ENCODE measurements at regions not wholly inside any gene's neighbourhood (a gene's known extent, or its start where the extent isn't known, plus 50 kb on each side); places are given as distances from the start of the nearest gene placed in this dataset.

GRCh38 chr14:97642631-97643030 lies 845.4 kb downstream of the VRK1 start:
- TF ChIP-seq CTCF (IDR thresholded peaks at IDR 0.05) (no peak), POLR2A (IDR thresholded peaks at IDR 0.05) (no peak)
